HG03432 (cell line): ENCODE measurements at regions not wholly inside any gene's neighbourhood (a gene's known extent, or its start where the extent isn't known, plus 50 kb on each side); places are given as distances from the start of the nearest gene placed in this dataset.

Experiments
- ATAC-seq: cut with Tn5 transposase; IDR thresholded peaks from one replicate; pipeline ENCODE4 v1.9.1; 2021; ENCODE audit warnings: mild to moderate bottlenecking, moderate library complexity; ENCODE audit not compliant: unreplicated experiment

- no peak for ATAC-seq
Measured at GRCh38 chr6:14646371-14646770, 528.8 kb downstream of the CD83 start.

DNA sequence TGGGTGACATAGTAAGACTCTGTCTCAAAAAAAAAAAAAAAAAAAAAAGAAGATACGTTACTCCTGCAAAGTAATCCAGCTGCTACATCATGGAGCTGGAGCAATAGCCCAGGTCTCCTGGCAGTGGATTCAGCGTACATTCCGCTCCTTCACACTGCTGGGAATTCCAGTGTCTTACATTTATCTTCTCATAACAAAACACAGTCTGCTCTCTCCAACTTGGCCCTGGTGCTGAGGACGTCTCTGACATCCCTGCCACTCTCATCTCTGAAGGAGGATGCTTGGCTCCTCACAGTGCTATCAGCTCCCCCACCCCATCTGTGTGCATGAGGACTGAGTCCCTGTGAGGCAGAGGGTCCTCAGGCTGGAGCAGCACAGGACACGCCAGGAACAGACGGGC, 529.8 kb downstream of the CD83 start:
- no peak for ATAC-seq

DNA sequence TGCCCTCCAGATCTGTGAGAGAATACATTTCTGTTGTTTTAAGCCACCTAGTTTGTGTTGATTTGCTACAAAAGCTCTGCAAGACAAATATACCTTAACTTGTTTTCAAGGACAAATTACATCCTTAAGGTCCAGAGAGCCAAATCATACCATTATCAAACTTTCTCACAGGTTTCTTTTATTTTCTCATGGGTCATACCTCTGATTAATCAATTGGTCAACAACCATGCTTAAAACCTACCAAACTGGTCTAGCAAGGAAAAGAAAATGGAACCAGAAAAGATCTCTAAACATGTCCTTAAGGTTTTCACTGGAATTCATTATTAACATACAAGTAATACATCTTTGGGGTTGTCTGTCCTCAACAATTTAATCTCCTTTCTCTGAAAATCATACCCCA, 535.0 kb downstream of the CD83 start:
- ATAC-seq: no peak

DNA sequence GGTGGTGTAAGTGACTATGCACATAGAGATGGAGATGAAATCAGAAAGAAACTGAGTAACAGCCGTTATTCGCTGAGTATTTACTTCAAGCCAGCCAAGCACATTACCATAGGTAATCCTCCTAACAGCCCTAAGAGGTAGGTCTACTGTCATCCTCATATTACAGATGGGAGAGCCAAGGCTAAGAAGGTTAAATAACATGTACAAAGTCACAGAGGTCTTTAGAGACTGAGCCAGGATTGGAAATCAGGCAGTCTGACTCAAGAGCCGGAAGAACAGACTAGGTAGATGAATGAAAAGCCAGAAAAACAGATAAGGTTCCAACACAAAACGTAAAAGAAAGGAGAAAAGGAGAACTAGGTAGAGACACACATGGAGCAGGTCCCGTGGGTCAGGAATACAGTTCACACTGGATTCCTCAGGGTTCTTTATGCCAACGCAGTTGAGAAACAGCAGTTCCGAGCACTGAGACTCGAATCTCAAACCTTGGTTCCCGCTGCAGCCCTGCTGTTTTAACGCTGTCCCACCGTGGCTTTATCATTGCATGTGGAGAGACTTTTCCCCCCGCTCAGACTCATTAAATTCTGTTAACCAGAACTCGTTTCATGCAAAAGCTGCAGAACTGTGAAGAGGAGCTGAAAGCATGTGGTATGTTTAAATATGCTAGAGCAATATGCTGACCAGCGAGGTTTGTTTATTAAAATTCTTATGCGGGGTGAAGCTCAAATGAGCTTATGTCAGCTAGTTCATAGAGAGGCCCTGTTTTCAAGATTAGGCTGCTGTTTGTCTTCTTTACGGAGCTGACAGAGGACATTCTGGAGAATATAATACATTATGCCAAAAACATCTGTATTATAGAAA, 537.9 kb downstream of the CD83 start:
- ATAC-seq: no peak

GRCh38 chr6:14656078-14656521, 538.5 kb downstream of the CD83 start:
- ATAC-seq: no peak

GRCh38 chr6:14656649-14657048, 539.1 kb downstream of the CD83 start:
- ATAC-seq: no peak

DNA sequence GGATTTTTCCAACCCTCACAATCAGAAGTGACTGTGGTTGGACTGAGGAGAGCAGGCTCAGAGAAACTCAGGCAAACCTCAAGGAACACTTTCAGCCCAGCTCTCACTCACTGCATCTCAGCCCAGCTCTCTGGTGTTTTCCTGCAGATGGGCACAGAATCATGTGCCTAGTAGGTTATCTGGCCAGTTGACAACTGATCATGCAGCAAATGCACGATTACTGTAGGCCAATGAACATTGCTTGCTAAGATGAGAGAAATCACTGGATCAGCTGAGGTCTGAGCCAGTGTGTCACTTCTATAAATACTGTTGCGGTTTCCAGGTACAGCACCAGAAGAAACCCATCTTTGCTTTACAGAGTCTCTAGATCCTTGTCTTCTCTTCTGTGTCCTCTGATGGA, 540.5 kb downstream of the CD83 start:
- ATAC-seq: no peak

DNA sequence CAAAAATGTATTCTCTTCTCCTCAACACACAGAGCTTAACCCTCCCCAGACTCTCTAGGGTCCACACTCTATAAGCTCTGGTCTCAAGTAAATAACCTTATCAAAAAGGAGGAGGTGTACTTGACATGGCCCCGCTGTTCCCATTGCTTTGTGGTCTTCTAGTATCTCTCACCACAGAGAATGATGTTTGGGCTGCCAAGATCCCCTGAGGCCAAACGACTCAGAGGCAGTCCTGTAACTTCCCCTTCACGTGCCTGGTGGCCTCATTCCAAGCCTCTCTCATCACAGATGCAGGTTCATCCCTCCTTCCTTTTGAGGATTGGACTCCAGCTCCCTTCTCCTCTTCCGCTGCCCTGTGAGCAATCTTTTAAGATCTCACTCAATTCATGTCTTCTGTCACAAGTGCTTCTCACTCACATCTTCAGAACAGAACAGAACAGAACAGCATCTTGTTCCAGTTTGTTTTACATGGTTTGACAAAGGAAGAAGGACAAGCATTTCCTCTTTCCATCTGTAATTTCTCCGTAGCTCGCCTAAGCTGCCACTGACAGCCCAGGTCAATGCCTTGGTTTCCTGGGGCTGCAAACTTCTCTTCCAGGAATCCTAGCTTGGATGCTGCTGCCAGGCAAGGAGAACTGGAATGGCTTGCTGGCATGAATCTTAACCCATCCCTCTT, 541.5 kb downstream of the CD83 start:
- ATAC-seq: no peak

DNA sequence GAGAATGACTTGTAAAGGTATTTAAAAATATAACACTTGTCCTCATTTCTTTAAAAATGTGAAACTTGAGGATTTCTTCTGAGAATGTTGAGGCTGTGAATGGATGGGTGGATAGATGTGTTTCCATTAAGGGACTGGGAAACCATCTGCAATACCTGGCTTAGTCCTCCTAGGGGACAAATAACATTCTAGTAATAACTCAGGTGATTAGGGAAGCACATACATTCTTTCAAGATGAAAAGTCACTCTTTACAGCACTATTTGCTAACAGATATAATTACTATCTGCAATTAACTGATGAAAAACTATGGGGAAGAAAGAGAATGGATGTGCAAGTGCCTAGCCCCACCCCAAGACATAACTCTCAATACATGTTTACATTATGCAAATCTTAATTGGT, 542.3 kb downstream of the CD83 start:
- no peak for ATAC-seq

- ATAC-seq: peak; percentile 55
Measured at GRCh38 chr6:14660806-14661579, 543.4 kb downstream of the CD83 start.

GRCh38 chr6:14661691-14662090, 544.1 kb downstream of the CD83 start:
- no peak for ATAC-seq

GRCh38 chr6:14664112-14664601, 546.6 kb downstream of the CD83 start:
- peak; percentile 57 for ATAC-seq

- ATAC-seq: no peak
Measured at GRCh38 chr6:14664621-14665315, 547.2 kb downstream of the CD83 start.

GRCh38 chr6:14665827-14666724, 548.5 kb downstream of the CD83 start:
- ATAC-seq: no peak

GRCh38 chr6:14670806-14671205, 553.2 kb downstream of the CD83 start:
- ATAC-seq: no peak

- no peak for ATAC-seq
Measured at GRCh38 chr6:14671261-14671681, 553.7 kb downstream of the CD83 start.

GRCh38 chr6:14671937-14672336, 554.4 kb downstream of the CD83 start:
- ATAC-seq: no peak

DNA sequence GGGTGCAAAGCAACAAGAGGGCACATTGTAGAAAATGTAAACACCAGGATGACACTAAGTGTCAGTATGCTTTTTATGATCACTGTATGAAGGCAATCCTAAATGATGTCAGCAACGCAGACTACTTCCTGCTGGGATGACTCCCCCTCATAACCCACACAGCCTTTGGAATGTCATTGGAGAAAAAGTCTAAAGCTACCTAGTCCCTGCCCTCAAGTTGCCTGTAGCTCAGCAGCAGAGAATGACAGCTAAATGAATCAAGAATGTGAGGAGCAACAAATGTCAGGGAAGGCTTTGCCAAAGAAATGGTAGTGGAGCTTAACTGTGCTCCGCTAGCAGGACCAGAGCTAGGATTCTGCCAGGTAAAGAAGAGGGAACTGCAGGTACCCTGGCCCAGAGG, 555.6 kb downstream of the CD83 start:
- no peak for ATAC-seq

GRCh38 chr6:14674458-14674857, 556.9 kb downstream of the CD83 start:
- ATAC-seq: no peak
